K562 (cell line): ENCODE measurements at regions not wholly inside any gene's neighbourhood (a gene's known extent, or its start where the extent isn't known, plus 50 kb on each side); places are given as distances from the start of the nearest gene placed in this dataset.

Experiments
- ATAC-seq: fragments of 200-7000 bp; cut with Tn5 transposase; 3 replicates; pipeline ENCODE4 v1.9.1; 2020; ENCODE audit warnings: moderate library complexity
- BruUV-seq: library from RNA; stranded (reverse); fragments of 400-500 nt; replicated peaks from 2 replicates; lab custom pipeline; 2021; lab: Mats Ljungman, UMichigan
- CTCF ChIA-PET: fragments of 300-600 bp; formaldehyde crosslinking; extraction: SDS; loops from one replicate; lab custom pipeline; 2021; ENCODE audit warnings: low intra/inter-chr PET ratio; lab: Yijun Ruan, JAX
- POLR2A ChIA-PET: fragments of 300-600, 350-650 bp; sonication (Branson Sonifier 250); formaldehyde crosslinking; extraction: SDS; loops from one replicate; lab custom pipeline; 2021; ENCODE audit warnings: antibody characterized with exemption, inconsistent platforms; lab: Yijun Ruan, JAX
- DNase-seq, 4 experiments: peaks; one replicate each; pipeline versions ENCODE4 v3.0.0 to v3.0.0-alpha.2; 2011 to 2018; ENCODE audit warnings: low spot score in 3 of 4, mixed read lengths in 3 of 4; ENCODE audit errors: extremely low read depth in 1 of 4
- FAIRE-seq: peaks from 2 replicates; lab custom pipeline; 2011; peaks lifted over from hg19 to GRCh38; lab: Jason Lieb, UNC
- H2AFZ ChIP-seq: 2 replicates; pipeline ENCODE4 v1.6.0; 2011; ENCODE audit warnings: low read depth, low read length, control low read depth, inconsistent platforms
- H3K27ac ChIP-seq: fragments of 200-600 bp; 3 replicates; pipeline ENCODE4 v1.8.0; 2011; ENCODE audit warnings: low read depth, mild to moderate bottlenecking, control low read depth, inconsistent platforms, low read length, moderate library complexity, mixed read lengths; ENCODE audit errors: extremely low read depth
- H3K27me3 ChIP-seq, 2 experiments: fragments of 300-600 bp in 1 of 2; 2 replicates in 1 of 2; 3 replicates in 1 of 2; pipeline versions ENCODE4 v1.6.0 to v1.8.0; 2011; ENCODE audit warnings: inconsistent platforms in 2 of 2, low read length in 2 of 2, mild to moderate bottlenecking in 1 of 2, mixed read lengths in 1 of 2, moderate library complexity in 1 of 2; ENCODE audit not compliant: control insufficient read depth in 2 of 2, insufficient read depth in 2 of 2
- H3K36me3 ChIP-seq: fragments of 300-600 bp; 3 replicates; pipeline ENCODE4 v1.8.0; 2011; ENCODE audit warnings: mild to moderate bottlenecking, low read length, inconsistent platforms; ENCODE audit not compliant: control insufficient read depth, insufficient read depth
- H3K4me1 ChIP-seq, 2 experiments: fragments of 200-600 bp in 1 of 2; replicated peaks in 1 of 2; 2 replicates in 1 of 2; 3 replicates in 1 of 2; pipeline versions ENCODE4 v1.5.1 to v1.8.0; 2011; ENCODE audit warnings: inconsistent platforms in 2 of 2, low read length in 2 of 2, mild to moderate bottlenecking in 1 of 2, mixed read lengths in 1 of 2, moderate library complexity in 1 of 2; ENCODE audit not compliant: control insufficient read depth in 2 of 2, insufficient read depth in 2 of 2
- H3K4me2 ChIP-seq: 2 replicates; pipeline ENCODE4 v1.6.1; 2011; ENCODE audit warnings: low read length, control low read depth, inconsistent platforms, mixed read lengths; ENCODE audit not compliant: insufficient read depth
- H3K4me3 ChIP-seq: fragments of 200-600 bp; sonication (generic), shearing (Covaris generic); 2 replicates; pipeline ENCODE4 v1.5.1; 2016; ENCODE audit warnings: control low read depth, inconsistent platforms
- H3K79me2 ChIP-seq: fragments of 200-600 bp; 3 replicates; pipeline ENCODE4 v1.8.0; 2011; ENCODE audit warnings: low read length, inconsistent platforms; ENCODE audit not compliant: control insufficient read depth, insufficient read depth
- H3K9ac ChIP-seq, 2 experiments: 2 replicates each; pipeline versions ENCODE4 v1.6.0 to v1.6.1; 2011; ENCODE audit warnings: low read depth in 2 of 2, low read length in 2 of 2, control low read depth in 1 of 2, inconsistent platforms in 1 of 2, mild to moderate bottlenecking in 1 of 2, mixed read lengths in 1 of 2; ENCODE audit not compliant: insufficient read depth in 1 of 2
- H3K9me1 ChIP-seq: one replicate; pipeline ENCODE4 v1.6.0; 2011; ENCODE audit warnings: inconsistent platforms, mild to moderate bottlenecking, low read length, moderate library complexity; ENCODE audit not compliant: control insufficient read depth, insufficient read depth
- H3K9me3 ChIP-seq: replicated peaks from 2 replicates; pipeline ENCODE4 v1.5.1; 2011; ENCODE audit warnings: low read depth, low read length, inconsistent platforms; ENCODE audit not compliant: control insufficient read depth, insufficient read depth
- H4K20me1 ChIP-seq: replicated peaks from 2 replicates; pipeline ENCODE4 v1.6.1; 2011; ENCODE audit warnings: low read length, inconsistent platforms, mixed read lengths; ENCODE audit not compliant: control insufficient read depth, insufficient read depth
- BDP1 ChIP-seq: IDR thresholded peaks from 3 replicates; pipeline ENCODE4 v1.6.1; 2011; ENCODE audit not compliant: insufficient read length, insufficient read depth
- CBX1 ChIP-seq: sonication (generic); IDR thresholded peaks from 2 replicates; pipeline ENCODE4 v1.6.1; 2016; ENCODE audit warnings: antibody characterized with exemption, low read depth, mild to moderate bottlenecking
- EGR1 ChIP-seq: fragments of 450-650 bp; conservative IDR thresholded peaks from 2 replicates; pipeline ENCODE4 v1.6.1; 2017; ENCODE audit warnings: mild to moderate bottlenecking
- FOXJ3 ChIP-seq: sonication (generic); formaldehyde crosslinking; IDR thresholded peaks from 2 replicates; pipeline ENCODE4 v1.4.0; 2020; ENCODE audit warnings: mild to moderate bottlenecking, missing genetic modification reagents
- GATA2 ChIP-seq: sonication (generic); formaldehyde crosslinking; IDR thresholded peaks from 2 replicates; pipeline ENCODE4 v1.4.0; 2020; ENCODE audit warnings: mild to moderate bottlenecking, missing genetic modification reagents
- GATAD2B ChIP-seq: fragments of 450-650 bp; IDR thresholded peaks from 2 replicates; pipeline ENCODE4 v1.6.1; 2017; ENCODE audit warnings: mild to moderate bottlenecking, borderline replicate concordance
- HDAC6 ChIP-seq: IDR thresholded peaks from 2 replicates; pipeline ENCODE4 v1.6.1; 2012; ENCODE audit warnings: low read depth, mild to moderate bottlenecking, control low read depth, inconsistent platforms, low read length, moderate library complexity
- MCM2 ChIP-seq: fragments of 450-650 bp; IDR thresholded peaks from 2 replicates; pipeline ENCODE4 v1.6.1; 2017; ENCODE audit warnings: low read depth, mild to moderate bottlenecking
- NUFIP1 ChIP-seq: fragments of 450-650 bp; IDR thresholded peaks from 2 replicates; pipeline ENCODE4 v1.6.1; 2018; ENCODE audit not compliant: partially characterized antibody
- PHF20 ChIP-seq: fragments of 450-650 bp; IDR thresholded peaks from 2 replicates; pipeline ENCODE4 v1.6.1; 2018; ENCODE audit not compliant: partially characterized antibody
- RB1 ChIP-seq: fragments of 450-650 bp; IDR thresholded peaks from 2 replicates; pipeline ENCODE4 v1.6.1; 2017; ENCODE audit warnings: low read depth, mild to moderate bottlenecking
- RERE ChIP-seq: sonication (generic); formaldehyde crosslinking; IDR thresholded peaks from 2 replicates; pipeline ENCODE4 v1.8.0; 2023; ENCODE audit warnings: missing genetic modification reagents, mild to moderate bottlenecking, borderline replicate concordance
- SAFB2 ChIP-seq: fragments of 200-400 bp; formaldehyde crosslinking; IDR thresholded peaks from 2 replicates; pipeline ENCODE4 v1.6.1; 2018; ENCODE audit warnings: borderline replicate concordance, low read length, low read depth, moderate library complexity; ENCODE audit not compliant: severe bottlenecking
- SOX6 ChIP-seq: fragments of 450-650 bp; IDR thresholded peaks from 2 replicates; pipeline ENCODE4 v1.6.1; 2014; ENCODE audit warnings: mild to moderate bottlenecking
- SP1 ChIP-seq: sonication (generic); formaldehyde crosslinking; IDR thresholded peaks from 2 replicates; pipeline ENCODE4 v1.8.1; 2022; ENCODE audit warnings: mild to moderate bottlenecking, missing genetic modification reagents
- ZKSCAN3 ChIP-seq: fragments of 250-450 bp; sonication (Bioruptor Pico); IDR thresholded peaks from 2 replicates; pipeline ENCODE4 v1.4.0; 2020
- ZNF639 ChIP-seq, 2 experiments: fragments of 200-800 bp in 1 of 2; sonication (Bioruptor generic) in 1 of 2; sonication (generic) in 1 of 2; formaldehyde crosslinking in 1 of 2; IDR thresholded peaks in 1 of 2; conservative IDR thresholded peaks in 1 of 2; 2 replicates each; pipeline versions ENCODE4 v1.5.0 to v1.6.1; 2016 to 2020; ENCODE audit warnings: missing compliant biosample characterization in 1 of 2, missing genetic modification characterization in 1 of 2, missing genetic modification reagents in 1 of 2
- WGBS: fragments of 100-300 bp; shearing (Covaris generic); methylation state at CpG from one replicate; pipeline ENCODE4 v1.1.6; 2016; ENCODE audit warnings: low coverage, mixed read lengths; ENCODE audit not compliant: insufficient coverage; ENCODE audit errors: missing lambda C conversion rate; 5-methylcytosine and 5-hydroxymethylcytosine counted together
- in situ Hi-C: fragments of 300-500 bp; cut with MboI; formaldehyde crosslinking; loops from 4 replicates; pipeline ENCODE4 v1.15.0; 2018; ENCODE audit warnings: inconsistent platforms, mixed read lengths
- intact Hi-C: fragments of 100-400 bp; cut with micrococcal nuclease; formaldehyde crosslinking; loops from 2 replicates; pipeline ENCODE4 v1.14.2; 2022

- Histone ChIP-seq H2AFZ (no peak overlapping the region), H3K9me1 (no peaks in the 10 kb centered on the region), H3K4me3 (no peak overlapping the region), H3K9ac (no peak overlapping the region), H3K27ac (no peak overlapping the region), H3K36me3 (no peaks in the 10 kb centered on the region), H3K4me1 (no peaks in the 10 kb centered on the region), H4K20me1 (no peaks in the 10 kb centered on the region), H3K79me2 (no peaks in the 10 kb centered on the region), H3K27me3 (no peaks in the 10 kb centered on the region), H3K9me3 (no peaks in the 10 kb centered on the region), H3K4me2 (no peak overlapping the region)
- CTCF ChIA-PET: no interaction called here
- ATAC-seq (no peak), FAIRE-seq (no peak), DNase-seq (no peak)
- intact Hi-C loops (no loop called here), in situ Hi-C loops (no loop called here)
- POLR2A ChIA-PET: interaction anchor here (0.6 kb wide), 1 partner anchor 107 kb away, joined by 3 read pairs; no protein-coding TSS in a partner anchor
- BruUV-seq: no TSS peak
- WGBS: 0% methylated on average over 2 of the region's 2 CpGs
- TF ChIP-seq RERE (CRISPR knock-in tag) (no peak), BDP1 (no peak), RB1 (no peak), SP1 (CRISPR knock-in tag) (no peak), SOX6 (no peak), GATA2 (CRISPR knock-in tag) (no peak), EGR1 (no peak), GATAD2B (no peak), CBX1 (no peak), HDAC6 (no peak), ZNF639 (CRISPR knock-in tag; conservative IDR thresholded peaks at IDR 0.05 in 1 of 2, IDR thresholded peaks at IDR 0.05 in 1 of 2) (no peak), SAFB2 (no peak), ZKSCAN3 (CRISPR knock-in tag) (no peak), PHF20 (no peak), NUFIP1 (no peak), MCM2 (no peak), FOXJ3 (CRISPR knock-in tag) (no peak)
Measured at GRCh38 chr20:39181490-39181889, 219.3 kb downstream of the DHX35 start.
